H1 (cell line): ENCODE measurements at regions not wholly inside any gene's neighbourhood (a gene's known extent, or its start where the extent isn't known, plus 50 kb on each side); places are given as distances from the start of the nearest gene placed in this dataset.

Experiments used
- CBX8 ChIP-seq: fragments of 300-800, 300-1000 bp; sonication (generic); IDR thresholded peaks from 2 replicates; pipeline ENCODE4 v1.7.1; 2016; ENCODE audit warnings: low read depth, low read length, borderline replicate concordance
- EZH2 ChIP-seq: fragments of 200-600 bp; sonication (generic); IDR thresholded peaks from 2 replicates; pipeline ENCODE4 v1.7.1; 2012; ENCODE audit warnings: low read depth, mild to moderate bottlenecking, moderate library complexity, low read length, inconsistent platforms; ENCODE audit not compliant: severe bottlenecking
- HDAC2 ChIP-seq, 2 experiments: fragments of 300-600 bp in 1 of 2; sonication (generic) in 1 of 2; IDR thresholded peaks; 2 replicates each; pipeline ENCODE4 v1.6.1; 2011 to 2012; ENCODE audit warnings: low read depth in 2 of 2, low read length in 2 of 2, mild to moderate bottlenecking in 2 of 2, moderate library complexity in 2 of 2, borderline replicate concordance in 1 of 2, inconsistent platforms in 1 of 2
- KDM4A ChIP-seq: IDR thresholded peaks from one replicate; pipeline ENCODE4 v1.7.1; 2012; ENCODE audit warnings: low read depth, mild to moderate bottlenecking, moderate library complexity, low read length, inconsistent platforms; ENCODE audit not compliant: severe bottlenecking
- NRF1 ChIP-seq: IDR thresholded peaks from 2 replicates; pipeline ENCODE4 v1.6.1; 2011; ENCODE audit warnings: mild to moderate bottlenecking, low read depth, low read length, improper control_type of control experiment
- POU5F1 ChIP-seq: IDR thresholded peaks from 2 replicates; pipeline ENCODE4 v1.6.1; 2011; ENCODE audit warnings: low read depth, mild to moderate bottlenecking, low read length, moderate library complexity
- TCF12 ChIP-seq: IDR thresholded peaks from 2 replicates; pipeline ENCODE4 v1.6.1; 2011; ENCODE audit warnings: low read depth, mild to moderate bottlenecking, low read length

- TF ChIP-seq TCF12 = no peak
- no peak for TF ChIP-seq HDAC2 (IDR thresholded peaks at IDR 0.05; ENCODE audit: borderline replicate concordance in 1 of 2, low read depth in 2 of 2, low read length in 2 of 2)
- no peak for TF ChIP-seq EZH2
- TF ChIP-seq CBX8 = no peak
- no peak for TF ChIP-seq KDM4A
- TF ChIP-seq POU5F1 = no peak
- no peak for TF ChIP-seq NRF1
Measured at GRCh38 chr5:108629779-108630528, 117.7 kb upstream of the FER start (continued).
